NCI-H1092 (cell line): ENCODE measurements at regions not wholly inside any gene's neighbourhood (a gene's known extent, or its start where the extent isn't known, plus 50 kb on each side); places are given as distances from the start of the nearest gene placed in this dataset.
"Not testable (repeated sequence)": the region's sequence is repeated elsewhere in the genome, so short reads cannot be mapped to it uniquely, and the experiment has no call there.

Experiments used
- DNase-seq: peaks from one replicate; lab custom pipeline; 2025; lab: John Stamatoyannopoulos, UW

DNA sequence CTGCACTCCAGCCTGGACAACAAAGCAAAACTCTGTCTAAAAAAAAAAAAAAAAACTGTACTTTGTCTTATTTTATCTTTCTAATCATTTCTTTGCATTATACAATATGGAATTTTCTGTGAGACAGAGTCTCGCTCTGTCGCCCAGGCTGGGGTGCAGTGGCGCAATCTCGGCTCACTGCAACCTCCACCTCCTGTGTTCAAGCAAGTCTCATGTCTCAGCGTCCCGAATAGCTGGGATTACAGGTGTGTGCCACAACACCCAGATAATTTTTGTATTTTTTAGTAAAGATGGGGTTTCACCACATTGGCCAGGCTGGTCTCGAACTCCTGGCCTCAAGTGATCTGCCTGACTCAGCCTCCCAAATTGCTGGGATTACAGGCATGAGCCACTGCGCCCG, 90.0 kb downstream of the MRPL14 start:
- DNase-seq = not testable (repeated sequence)

DNA sequence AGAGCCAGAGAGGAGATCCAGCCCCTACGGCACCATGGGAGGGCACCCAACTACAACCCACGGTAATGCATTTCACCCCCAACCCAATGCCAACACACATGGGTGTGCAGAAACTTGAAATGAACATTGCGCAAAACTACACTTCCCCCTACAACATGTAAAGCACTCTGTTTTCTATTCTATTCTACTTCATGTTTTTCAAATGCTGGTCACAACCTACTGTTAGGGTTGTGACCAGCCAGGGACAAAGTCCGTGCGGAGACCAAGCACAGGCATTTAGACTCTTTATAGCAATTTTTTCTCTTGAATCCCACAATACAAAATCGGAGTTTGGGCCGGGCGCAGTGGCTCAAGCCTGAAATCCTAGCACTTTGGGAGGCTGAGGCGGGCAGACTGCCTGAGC, 90.6 kb downstream of the MRPL14 start:
- DNase-seq = no peak

DNA sequence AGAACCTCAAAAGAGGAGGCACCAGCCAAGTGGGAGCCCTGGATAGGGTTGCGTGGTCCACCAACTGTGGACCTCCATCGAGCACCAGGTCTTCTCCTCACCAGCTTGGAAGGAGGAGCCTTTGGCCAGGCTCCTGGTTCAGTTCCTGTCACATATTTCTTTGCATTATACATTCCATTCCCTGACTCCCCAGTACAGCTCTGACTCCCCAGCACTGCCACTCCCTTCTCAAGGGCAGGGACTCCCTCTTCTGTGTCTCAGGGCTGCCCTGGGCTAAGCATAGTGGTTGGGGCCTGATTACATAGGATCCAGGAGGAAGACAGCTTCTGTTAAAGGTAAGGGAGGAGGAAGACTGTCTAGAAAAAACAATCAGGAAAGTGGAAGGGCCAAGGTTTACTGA, 91.1 kb downstream of the MRPL14 start:
- DNase-seq = no peak

DNA sequence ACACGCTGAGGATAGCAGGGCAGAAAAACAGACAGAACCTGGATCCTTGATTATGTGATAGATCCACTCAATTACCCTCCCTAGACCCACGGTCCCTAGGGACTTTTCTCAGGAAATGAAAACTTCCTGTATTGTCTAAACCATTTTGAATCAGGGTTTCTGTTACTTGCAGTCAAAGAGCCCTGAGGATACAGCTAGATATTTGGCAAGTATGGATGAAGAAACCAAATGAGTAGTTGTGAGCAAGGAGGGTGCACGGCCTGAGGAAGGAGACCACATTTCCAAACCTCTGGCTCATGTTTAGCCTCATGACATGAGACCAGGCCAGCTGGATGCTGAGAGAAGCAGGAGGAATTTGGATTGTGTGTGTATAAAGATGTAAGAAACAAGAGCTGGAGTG, 91.6 kb downstream of the MRPL14 start:
- DNase-seq = no peak

DNA sequence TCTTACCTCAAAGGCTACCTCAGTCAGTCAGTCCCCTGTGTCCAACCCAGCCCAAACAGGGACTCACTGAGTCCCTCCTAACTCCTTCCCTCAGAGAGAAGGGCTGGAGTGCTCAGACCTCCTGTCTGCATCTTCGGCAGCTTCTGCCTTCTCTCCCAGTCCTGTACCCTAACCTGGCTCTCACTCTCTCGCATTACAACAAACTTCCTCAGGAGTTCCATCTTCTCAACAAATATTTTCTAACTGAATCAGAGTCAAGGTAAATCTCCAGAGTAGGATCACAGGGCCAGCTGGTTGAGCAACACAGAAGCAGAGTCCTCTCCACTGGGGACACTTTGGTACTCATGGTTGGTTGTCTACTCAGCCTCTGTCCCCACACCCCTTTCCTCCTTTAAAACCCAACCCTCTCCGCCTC, 92.3 kb downstream of the MRPL14 start:
- no peak for DNase-seq

DNA sequence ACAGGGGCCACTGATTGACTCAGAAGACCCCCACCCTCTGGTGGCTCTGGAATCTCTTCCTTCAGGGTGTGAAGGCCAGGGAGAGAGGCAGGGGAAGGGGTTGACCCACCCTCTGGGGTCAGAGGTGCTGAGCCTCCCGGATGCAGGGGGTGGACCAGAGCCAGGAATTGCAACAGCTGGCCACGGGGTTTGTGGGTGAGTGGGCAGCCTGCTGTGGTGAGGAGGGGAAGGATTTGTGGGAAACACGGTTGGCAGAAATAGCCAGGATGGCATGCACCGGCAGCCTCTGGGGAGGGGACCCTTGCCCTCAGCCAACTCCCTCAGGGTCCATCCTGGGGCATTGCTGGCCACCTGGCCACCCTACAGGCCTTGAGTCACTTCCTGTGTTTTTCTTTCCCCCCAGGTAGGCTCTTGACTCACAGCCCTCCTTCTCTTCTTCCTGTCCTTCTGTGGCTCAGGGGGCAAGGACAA, 92.8 kb downstream of the MRPL14 start:
- no peak for DNase-seq

DNA sequence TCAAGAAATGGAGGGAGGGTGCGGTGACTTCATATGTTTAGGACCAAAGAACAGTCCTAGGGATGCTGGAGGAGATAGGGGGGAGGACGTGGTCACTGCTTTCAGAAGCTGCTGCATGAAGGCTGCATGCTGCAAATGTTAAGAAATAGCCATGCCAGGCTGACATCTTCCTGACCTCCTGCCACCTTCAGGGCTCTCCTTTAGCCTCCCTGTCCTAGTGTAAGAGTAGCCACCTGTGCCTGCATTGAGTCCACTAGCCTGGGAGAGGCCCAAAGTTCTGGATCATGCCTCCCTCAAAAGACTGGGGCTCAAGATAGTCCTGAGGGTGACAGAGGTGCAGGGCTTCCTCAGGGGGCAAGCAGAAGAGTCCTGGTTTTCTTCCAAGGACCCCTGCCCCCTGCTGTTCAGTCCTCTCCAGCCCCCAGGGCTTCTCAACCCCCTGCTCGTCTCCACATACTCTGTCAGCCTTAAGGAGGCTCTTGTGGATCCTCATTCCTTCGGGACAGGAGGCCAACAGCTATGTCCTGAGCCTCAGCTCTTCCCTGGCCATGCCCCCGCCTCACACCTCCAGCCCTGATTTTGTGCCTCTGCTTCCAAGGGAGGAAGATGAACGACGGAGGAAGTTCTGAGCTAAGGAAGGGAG, 96.3 kb downstream of the MRPL14 start:
- DNase-seq = no peak

DNA sequence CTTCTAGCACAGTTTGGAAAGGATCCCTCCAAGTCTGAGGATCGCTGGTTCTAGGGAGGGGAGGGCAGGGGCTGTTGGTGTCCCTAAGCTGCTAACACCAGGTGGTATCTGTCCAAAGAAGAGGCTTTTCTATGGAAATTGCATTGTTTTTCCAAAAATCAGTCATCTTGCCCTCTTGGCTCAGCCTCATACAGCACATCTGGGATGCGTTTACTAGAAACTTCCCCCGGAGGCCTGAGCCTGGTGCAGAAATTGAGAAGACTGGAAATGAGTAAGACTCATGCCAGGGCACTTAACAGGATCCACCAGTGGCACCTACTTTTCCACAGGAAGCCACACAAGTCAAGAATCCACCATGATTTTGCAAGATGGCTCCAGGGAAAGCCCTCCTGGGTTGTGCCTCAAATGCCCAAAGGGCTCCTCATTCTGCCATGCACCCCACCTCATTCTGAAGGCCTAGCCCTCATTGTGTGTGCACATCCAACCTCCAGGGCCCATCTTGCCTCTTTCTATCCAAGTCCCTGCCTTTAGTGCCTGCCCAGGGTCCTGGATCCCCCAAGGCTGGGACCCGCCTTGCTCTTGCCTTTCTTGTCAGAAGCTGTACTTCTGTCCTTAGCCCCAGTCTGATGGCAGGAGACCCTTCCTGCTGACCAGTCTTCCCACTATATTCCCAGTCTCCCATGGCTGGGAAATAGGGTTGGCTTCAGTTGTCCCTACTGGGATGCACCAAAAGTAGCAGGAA, 97.6 kb downstream of the MRPL14 start:
- DNase-seq = no peak

DNA sequence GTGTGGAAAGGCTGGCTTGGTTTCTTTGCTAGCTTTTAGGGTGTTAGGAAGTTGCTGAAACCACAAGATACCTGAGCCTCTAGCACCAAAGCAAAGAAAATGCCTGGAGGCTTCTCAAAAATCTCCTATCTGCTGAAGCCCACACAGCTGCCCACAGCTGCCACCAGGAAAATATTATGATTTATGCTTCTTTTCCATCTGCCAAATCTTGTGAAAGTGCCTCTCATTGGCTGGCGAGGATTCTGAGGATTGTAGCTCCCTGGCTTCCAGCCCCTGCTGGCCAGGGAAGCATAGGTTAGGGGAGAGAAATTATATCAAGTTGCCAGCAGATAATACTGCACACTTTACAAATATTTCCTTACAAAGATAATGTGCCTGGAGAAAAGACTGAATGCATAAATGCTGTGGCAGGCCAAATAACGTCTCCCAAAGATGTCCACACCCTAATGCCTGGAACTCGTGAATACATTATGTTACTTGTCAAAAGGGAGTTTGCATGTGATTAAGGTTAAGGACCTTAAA, 98.4 kb downstream of the MRPL14 start:
- DNase-seq = no peak

DNA sequence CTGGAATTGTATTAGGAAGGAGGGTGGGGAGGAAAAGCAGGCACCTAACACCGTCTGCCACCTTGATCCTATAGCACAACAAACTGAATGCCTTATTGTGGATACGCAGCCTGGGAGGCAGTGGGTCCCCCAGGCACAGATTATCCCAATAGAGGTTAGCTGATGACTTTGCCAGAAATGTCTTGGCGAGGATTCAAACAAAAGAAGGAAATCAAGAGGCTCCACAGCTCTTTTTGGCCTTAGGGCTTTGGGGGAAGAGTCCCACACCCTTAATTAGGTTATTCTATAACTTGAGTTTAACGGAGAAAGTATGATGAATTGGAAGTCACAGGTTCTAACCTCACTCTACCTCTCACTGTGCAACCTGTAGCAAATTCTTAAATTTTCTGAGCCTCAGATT, 102.0 kb downstream of the MRPL14 start:
- no peak for DNase-seq

DNA sequence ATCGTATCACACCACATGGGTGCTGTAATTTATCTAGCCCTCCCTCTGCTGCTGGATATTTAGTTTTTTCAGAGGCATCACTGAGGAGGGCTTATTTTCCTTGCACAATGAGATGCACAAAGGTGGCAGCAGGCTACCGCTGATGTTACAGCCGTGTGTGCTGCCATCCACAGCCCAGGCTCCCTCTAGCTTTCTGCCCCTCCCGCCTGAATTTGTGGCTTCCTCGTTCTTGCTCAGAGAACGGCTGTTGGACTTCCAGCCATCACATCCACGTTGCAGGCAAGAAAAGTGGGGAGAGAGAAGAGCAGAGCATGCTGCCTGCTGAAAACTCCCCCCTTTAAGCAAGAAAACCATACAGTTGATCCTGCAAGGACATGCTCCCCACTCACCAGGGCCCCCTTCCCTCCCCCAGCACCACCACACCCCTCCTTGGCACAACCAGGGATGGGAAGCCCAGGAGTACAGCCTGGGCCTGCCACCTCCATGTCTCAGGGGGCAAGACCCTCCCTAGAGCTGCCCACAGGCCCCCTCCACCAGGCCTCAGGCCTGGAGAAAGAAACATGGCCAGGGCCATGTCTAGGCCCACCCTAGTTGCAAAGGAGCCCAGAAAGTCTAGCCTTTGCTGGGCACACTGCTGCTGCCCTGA, 102.6 kb downstream of the MRPL14 start:
- DNase-seq = no peak

DNA sequence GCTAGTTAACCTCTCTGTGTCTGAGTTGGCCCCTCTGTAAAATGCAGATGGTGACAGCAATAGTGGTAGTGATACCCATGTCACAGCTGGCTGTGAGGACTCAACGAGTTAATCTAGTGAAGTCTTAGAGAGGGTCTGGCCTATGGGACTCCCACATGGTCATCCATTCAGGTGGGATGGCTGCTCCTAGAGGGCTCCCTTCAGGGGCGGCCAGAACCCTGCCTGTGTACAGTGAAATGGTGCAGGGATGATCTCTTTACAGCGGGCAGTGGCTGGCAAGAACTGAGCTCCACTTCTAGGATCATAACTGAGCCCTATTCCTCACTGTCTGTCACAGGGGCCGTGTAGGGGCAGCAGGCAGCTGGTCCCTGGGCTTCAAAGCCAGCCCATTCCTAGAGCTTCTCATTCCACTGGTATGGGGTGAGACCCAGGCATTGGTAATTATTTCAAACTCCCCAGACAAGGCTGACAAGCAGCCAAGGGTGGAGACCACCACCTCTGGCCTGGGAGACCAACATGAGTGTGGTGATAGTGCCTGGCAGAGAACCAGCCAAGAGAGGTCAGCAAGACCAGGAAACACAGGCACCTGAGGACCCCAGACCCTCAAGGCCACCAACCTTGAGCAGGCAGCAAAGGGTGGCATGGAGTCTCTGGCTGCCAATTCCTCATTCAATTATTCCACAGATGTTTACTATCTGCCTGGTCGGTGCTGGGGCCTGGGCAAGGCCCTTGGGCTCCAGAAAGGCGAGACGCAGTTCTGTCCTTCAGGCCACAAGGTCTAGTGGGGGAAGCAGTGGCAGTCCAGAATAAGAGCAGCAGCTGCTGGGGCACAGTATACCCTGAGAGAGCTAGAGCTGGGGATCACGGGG, 103.4 kb downstream of the MRPL14 start:
- DNase-seq = no peak

DNA sequence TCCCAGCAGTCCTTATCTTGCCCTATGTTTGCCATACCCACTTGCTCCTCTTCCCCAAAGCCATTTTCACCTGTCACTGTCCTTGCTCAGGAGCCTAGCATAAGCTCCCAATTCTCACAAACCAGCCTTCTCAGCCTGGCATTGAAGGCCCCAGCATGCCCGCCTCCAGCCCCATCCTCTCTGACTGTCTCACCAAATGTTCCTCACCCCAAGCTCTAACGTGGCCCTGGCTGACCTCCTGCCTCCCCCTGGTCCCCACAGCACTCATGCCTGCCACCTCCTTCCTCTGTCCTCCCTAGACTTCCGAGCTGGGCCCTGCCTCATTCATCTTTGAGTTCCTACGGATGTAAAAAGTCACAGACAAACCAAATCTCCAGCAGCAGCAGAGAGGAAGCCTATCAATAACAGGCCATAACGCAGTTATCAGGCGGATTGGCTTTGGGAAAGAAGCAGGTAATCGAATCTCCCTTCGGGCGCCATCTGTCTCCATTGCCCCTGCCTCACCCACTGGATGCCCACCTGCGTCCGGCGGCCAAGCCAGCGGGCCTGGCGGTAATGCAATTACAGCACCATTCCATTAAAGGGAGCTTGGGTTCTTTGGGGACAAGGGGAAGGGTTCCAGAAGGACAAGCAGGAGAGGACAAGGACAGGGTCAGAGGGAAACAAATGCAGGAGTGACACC, 104.4 kb downstream of the MRPL14 start:
- DNase-seq = no peak

DNA sequence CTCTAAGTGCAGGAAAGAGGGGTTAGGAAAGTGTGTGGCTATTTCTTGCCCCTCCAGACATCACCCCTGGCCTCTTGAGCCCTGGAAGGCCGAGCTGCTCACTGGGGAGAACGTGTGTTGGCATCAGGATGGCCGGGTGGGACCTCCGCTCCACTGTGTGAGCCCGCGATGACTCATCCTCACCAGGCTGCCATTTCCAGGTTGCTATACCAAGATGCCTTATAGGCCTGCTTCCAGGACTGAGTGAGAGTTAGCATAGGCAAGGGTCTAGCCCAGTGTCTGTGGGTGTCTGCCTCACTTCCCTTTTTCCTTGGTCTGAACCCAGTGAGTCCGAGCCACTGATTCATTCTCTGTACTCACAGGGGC, 105.0 kb downstream of the MRPL14 start:
- no peak for DNase-seq

DNA sequence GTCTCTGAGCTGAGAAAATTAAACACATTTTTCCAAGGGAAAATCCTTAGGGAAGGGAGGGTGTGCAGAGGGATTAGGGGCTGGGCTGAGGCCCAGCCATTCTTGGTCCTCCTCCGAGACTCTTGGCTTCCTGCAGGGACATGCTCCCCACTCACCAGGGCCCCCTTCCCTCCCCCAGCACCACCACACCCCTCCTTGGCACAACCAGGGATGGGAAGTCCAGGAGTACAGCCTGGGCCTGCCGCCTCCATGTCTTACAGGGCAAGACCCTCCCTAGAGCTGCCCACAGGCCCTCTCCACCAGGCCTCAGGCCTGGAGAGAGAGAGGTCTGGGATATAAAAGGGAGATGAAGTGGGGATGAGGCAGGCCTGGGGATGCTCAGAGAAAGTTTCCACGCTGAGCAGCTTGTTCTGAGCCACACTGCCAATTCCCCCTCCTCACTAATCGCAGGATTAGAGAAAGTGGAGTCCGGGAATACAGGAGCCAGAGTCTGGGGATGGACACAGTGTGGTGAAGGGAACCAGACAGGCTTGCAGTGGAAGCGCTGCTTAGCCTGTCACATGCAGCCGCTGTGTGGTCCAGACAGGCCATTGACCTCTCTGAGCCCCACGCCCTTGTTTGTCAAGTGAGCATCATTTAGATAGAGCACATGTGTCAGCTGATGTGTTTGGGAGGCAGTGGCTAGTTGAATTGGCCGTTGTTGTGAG, 105.5 kb downstream of the MRPL14 start:
- no peak for DNase-seq

DNA sequence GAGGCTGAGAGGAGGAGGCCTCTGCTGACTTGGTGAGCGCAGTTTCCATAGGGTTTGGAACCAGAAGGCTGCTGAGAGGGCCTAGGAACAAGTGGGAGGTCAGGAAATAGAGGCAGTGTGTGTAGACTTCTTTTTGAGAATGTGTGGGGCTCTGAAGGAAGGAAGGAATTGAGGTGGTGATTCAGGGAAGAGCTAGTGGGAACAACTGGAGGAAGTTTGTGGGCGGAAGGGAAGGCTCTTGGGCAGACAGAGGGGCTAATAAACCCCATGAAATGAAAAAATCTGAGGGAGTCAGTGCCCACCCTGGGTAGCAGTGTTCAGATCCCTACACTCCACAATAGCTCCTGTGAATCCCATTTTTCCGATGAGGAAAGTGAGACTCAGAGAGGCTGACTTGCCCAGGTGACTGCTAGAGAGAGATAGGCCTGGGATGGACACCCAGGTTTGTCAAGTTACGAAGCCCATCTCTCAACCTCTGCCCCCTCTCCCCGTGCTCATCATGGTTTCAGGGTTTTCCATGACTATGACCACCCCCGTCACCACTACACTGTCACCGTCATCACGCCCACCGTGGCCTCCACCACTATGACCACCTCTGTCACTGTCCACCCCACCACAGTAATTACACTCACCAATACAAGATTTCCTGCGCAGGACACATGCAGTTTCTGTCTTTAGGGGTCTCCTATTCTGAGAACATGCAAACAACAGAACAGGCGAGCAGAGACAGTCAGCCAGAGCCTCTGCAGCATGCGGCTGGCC, 106.4 kb downstream of the MRPL14 start:
- DNase-seq = no peak

DNA sequence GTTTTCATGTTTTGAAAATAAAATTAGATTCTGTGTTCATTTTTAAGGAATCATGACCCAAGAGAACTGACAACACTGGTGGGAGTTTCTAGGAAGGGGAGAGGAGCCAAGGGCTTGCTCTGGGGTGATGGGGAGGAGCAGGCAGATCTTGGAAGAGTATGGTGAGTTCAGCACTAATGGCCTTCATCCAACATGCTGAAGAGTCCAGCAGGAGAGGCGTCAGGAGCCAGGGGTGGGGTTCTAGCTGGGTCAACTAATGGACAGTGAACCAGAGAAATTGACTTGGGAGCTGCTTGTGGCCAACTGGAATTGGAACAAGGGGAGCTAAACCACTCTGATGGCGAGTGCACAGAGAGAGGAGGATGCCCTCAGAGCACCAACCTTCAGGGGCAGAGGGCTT, 107.1 kb downstream of the MRPL14 start:
- no peak for DNase-seq

DNA sequence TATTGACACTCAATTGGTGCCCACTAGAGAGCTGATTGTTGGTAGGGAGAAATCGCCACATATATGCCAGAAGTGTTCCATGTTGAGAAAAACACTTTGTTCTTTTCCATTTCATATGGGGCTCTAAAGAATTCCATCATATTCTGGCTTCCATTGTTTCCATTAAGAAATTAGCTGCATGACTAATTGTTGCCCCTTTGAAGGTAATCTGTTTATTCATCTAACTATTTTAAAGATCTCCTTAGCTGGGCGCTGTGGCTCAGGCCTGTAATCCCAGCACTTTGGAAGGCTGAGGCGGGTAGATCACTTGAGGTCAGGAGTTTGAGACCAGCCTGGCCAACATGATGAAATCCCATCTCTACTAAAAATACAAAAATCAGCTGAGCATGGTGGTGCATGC, 109.9 kb downstream of the MRPL14 start:
- DNase-seq = not testable (repeated sequence)

DNA sequence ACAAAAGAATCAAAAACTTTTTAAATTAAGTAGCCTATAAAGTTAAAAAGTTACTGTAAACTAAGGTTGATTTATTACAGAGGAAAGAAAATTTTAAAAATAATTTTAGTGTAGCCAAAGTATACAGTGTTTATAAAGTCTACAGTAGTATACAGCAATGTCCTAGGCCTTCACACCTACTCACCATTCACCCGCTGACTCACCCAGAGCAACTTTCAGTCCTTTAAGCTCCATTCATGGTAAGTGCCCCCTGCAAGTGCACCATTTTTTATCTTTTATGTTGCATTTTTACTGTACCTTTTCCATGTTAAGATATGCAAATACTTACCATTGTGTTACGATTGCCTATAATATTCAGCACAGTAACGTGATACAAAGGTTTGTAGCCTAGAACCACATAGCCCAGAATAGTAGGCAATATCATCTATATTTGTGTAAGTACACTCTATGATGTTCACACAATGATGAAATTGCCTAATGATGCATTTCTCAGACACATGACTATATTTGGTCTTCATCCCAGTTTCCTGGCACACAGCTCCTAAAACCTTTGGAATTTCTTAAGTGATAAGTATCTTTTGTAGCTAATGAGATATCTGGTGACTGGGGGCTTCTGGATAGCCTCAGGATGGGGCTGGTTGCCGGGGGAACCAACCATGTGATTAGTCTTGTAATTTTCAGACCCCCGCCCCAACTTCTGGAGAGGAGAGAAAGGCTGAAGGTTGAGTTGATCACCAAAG, 111.0 kb downstream of the MRPL14 start:
- DNase-seq = no peak
